H1 (cell line): ENCODE measurements at regions not wholly inside any gene's neighbourhood (a gene's known extent, or its start where the extent isn't known, plus 50 kb on each side); places are given as distances from the start of the nearest gene placed in this dataset.

Experiments
- CTCF ChIP-seq, 3 experiments: IDR thresholded peaks; 1 replicate in 2 of 3; 2 replicates in 1 of 3; pipeline versions ENCODE4 v1.5.1 to v1.6.1; 2011; ENCODE audit warnings: low read length in 3 of 3, mild to moderate bottlenecking in 3 of 3, inconsistent platforms in 2 of 3, low read depth in 1 of 3, moderate library complexity in 1 of 3; ENCODE audit not compliant: insufficient read depth in 1 of 3; ENCODE audit errors: control extremely low read depth in 1 of 3
- EZH2 ChIP-seq: fragments of 200-600 bp; sonication (generic); IDR thresholded peaks from 2 replicates; pipeline ENCODE4 v1.7.1; 2012; ENCODE audit warnings: low read depth, mild to moderate bottlenecking, moderate library complexity, low read length, inconsistent platforms; ENCODE audit not compliant: severe bottlenecking
- POLR2A ChIP-seq, 2 experiments: IDR thresholded peaks; 1 replicate in 1 of 2; 2 replicates in 1 of 2; pipeline ENCODE4 v1.6.1; 2011; ENCODE audit warnings: low read depth in 2 of 2, low read length in 2 of 2, mild to moderate bottlenecking in 2 of 2; ENCODE audit errors: control extremely low read depth in 1 of 2
- TAF1 ChIP-seq: IDR thresholded peaks from 2 replicates; pipeline ENCODE4 v1.6.1; 2011; ENCODE audit warnings: mild to moderate bottlenecking, low read depth, low read length

GRCh38 chr6:62721408-62721807 lies 435.4 kb upstream of the KHDRBS2 start (continued):
- TF ChIP-seq CTCF (IDR thresholded peaks at IDR 0.05; ENCODE audit: control extremely low read depth in 1 of 3, insufficient read depth in 1 of 3, low read depth in 1 of 3, low read length in 3 of 3) (no peak), EZH2 (no peak), TAF1 (no peak), POLR2A (IDR thresholded peaks at IDR 0.05; ENCODE audit: control extremely low read depth in 1 of 2, low read depth in 2 of 2, low read length in 2 of 2) (no peak)
